ENCODE measurements at regions not wholly inside any gene's neighbourhood (a gene's known extent, or its start where the extent isn't known, plus 50 kb on each side); places are given as distances from the start of the nearest gene placed in this dataset.

DNA sequence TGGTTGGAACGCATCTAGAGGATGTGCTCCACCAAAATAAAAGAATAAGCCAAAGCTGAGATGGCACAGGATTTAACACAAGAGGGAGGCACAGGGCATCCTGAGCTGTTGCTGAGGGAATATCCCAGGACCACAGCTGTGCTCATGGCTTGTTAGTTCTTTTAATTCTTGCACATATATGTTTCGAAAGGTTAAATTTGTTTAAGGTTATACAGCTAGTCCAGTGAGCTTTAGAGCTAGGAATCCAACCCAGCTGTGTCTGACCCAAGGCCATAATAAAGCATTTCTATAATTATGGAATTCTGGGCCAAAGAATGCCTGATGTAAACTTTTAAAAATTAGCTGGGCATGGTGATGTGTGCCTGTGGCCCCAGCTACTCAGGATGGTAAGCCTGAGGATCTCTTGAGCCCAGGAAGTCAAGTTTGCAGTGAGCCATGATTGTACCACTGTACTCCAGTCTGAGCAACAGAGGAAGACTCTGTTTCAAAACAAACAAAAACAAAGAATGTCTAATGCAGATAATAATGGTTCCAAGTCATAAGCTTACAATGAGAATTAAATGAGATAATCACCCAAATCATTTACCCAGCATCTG, 66.4 kb upstream of the CCBE1 start:
- no peaks in the 10 kb centered on the region for H3K27me3 ChIP-seq
- H3K27ac ChIP-seq: no peak overlapping the region
- TF ChIP-seq, protein P1, sequence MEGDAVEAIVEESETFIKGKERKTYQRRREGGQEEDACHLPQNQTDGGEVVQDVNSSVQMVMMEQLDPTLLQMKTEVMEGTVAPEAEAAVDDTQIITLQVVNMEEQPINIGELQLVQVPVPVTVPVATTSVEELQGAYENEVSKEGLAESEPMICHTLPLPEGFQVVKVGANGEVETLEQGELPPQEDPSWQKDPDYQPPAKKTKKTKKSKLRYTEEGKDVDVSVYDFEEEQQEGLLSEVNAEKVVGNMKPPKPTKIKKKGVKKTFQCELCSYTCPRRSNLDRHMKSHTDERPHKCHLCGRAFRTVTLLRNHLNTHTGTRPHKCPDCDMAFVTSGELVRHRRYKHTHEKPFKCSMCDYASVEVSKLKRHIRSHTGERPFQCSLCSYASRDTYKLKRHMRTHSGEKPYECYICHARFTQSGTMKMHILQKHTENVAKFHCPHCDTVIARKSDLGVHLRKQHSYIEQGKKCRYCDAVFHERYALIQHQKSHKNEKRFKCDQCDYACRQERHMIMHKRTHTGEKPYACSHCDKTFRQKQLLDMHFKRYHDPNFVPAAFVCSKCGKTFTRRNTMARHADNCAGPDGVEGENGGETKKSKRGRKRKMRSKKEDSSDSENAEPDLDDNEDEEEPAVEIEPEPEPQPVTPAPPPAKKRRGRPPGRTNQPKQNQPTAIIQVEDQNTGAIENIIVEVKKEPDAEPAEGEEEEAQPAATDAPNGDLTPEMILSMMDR (IDR thresholded peaks at IDR 0.05): no peak
- H3K4me1 ChIP-seq: no peaks in the 10 kb centered on the region
- no peaks in the 10 kb centered on the region for H3K36me3 ChIP-seq
- intact Hi-C loops (cut with DNase I): no loop called here
- H3K9me3 ChIP-seq: peaks cover 0 to 12% (median 0%) of the 10 kb centered on the region in 11 donors
- ATAC-seq (no peak), DNase-seq (no peak)
- no peak overlapping the region for H3K4me3 ChIP-seq
- WGBS, 2 donors: 81 to 94% methylated on average over 2 of the region's 2 CpGs

DNA sequence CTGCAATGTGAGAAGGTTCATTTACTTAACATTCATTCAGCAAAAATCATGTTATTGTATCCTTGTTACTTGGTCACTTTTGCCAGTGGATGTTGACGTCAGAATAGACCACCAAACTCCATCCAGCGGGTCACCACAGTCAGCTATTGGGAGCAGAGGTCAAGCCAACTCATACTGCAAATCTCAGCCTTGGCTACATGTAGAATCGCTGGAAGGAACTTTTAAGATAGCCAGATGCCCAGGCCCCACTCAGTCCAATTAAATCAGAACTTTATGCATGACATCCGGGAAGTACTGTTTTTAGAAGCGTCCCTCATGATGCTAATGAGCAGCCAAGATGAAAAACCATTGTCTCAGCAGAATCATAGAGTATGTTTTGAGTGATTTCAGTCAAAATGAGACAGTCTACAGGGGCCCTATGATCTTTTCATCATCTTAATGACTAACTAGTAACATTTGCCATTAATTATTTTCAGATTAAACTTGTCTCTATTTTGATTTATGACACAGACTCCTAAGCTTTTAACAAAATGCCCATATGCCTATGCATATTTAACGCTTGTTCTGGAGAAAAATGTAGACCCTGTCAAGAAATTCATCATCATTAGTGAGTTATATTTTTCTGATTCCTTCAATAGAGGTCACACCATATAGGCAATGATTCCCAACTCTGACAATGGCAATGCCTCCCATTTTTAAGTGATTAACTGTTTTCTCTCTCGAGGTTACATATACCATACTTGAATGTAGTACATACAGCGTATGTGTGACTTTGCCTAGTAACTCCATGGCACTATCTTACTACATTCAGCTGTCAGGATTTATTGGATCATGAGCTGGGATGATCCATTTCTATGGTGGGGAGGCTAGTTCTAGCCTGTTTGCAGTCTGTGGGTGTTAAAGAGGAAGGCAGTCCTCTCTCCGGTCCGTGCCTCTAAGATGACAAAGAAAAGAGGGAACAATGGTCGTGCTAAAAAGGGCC, 63.7 kb upstream of the CCBE1 start:
- Histone ChIP-seq H3K4me3 (no peak overlapping the region), H3K27me3 (no peaks in the 10 kb centered on the region), H3K4me1 (no peaks in the 10 kb centered on the region), H3K36me3 (no peaks in the 10 kb centered on the region), H3K27ac (no peak overlapping the region), H3K9me3 (no peaks in the 10 kb centered on the region)
- TF ChIP-seq, protein P1 (IDR thresholded peaks at IDR 0.05): no peak
- ATAC-seq (no peak), DNase-seq (no peak)
- intact Hi-C loops (cut with DNase I): no loop called here
- WGBS, 2 donors: 87 to 88% methylated on average over 11 of the region's 11 CpGs

DNA sequence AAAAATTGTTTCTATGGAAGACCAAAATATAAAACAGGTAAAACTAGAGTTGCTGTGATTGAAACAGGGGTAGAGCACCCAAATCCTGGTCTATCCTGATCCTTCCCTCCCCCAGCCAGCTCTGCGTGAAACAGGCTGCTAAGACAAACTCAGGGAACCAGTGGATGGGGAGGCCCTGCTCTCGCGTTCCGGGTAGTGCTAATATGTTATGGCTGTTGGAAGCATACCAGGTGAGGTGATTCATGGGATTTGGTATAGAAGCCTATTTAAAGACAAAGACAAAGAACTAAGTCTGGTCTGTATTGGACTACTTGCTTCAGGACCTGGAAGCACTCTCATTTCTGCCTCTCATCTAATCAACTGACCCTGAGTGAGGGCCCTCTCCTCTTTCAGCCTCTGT, 63.0 kb upstream of the CCBE1 start:
- no peak overlapping the region for H3K4me3 ChIP-seq
- intact Hi-C loops (cut with DNase I): no loop called here
- H3K4me1 ChIP-seq: no peaks in the 10 kb centered on the region
- ATAC-seq (no peak), DNase-seq (no peak)
- no peaks in the 10 kb centered on the region for H3K27me3 ChIP-seq
- no peak overlapping the region for H3K27ac ChIP-seq
- no peaks in the 10 kb centered on the region for H3K9me3 ChIP-seq
- no peaks in the 10 kb centered on the region for H3K36me3 ChIP-seq
- TF ChIP-seq, protein P1 (IDR thresholded peaks at IDR 0.05): no peak
- WGBS, 2 donors: 97 to 99% methylated on average over 4 of the region's 4 CpGs

DNA sequence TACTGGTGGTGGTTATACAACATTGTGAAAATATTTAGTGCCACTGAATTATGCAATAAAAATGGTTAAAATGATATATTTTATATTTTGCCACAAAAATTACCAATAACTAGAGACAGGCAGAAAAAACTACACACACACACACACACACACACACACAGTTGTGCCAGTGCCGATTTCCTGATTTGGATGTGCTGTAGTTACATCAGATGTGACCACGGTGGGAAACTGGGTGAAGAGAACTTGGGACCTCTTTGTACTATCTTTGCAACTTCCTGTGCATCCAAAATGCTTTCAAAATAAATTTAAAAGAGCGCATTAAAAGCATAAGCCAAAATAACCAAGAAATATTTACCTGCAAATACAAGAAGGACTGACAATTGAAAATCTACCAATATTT, 61.6 kb upstream of the CCBE1 start:
- no peaks in the 10 kb centered on the region for H3K27me3 ChIP-seq
- TF ChIP-seq, protein P1 (IDR thresholded peaks at IDR 0.05): no peak
- no peaks in the 10 kb centered on the region for H3K4me1 ChIP-seq
- H3K9me3 ChIP-seq: no peaks in the 10 kb centered on the region
- H3K27ac ChIP-seq: no peak overlapping the region
- no peaks in the 10 kb centered on the region for H3K36me3 ChIP-seq
- DNase-seq (no peak), ATAC-seq (no peak)
- 73 to 93% methylated on average over 3 of the region's 3 CpGs for WGBS, 2 donors
- no peak overlapping the region for H3K4me3 ChIP-seq
- intact Hi-C loops (cut with DNase I): no loop called here

Measured in heart right ventricle (tissue), 16 donors.